Astrocyte of the cerebellum (primary cell): ENCODE measurements at regions not wholly inside any gene's neighbourhood (a gene's known extent, or its start where the extent isn't known, plus 50 kb on each side); places are given as distances from the start of the nearest gene placed in this dataset.

Source experiments
- DNase-seq: peaks from one replicate; pipeline ENCODE4 v3.0.0-alpha.2; 2011; ENCODE audit warnings: low read depth
- H3K4me3 ChIP-seq: 2 replicates; pipeline ENCODE4 v1.5.1; 2011; ENCODE audit warnings: mild to moderate bottlenecking, low read depth, low read length, moderate library complexity
- in situ Hi-C: cut with HindIII; loops from 2 replicates; pipeline ENCODE4 v1.10.0; 2017; ENCODE audit warnings: low sequenced_read_pairs
- TF ChIP-seq, protein P1 (sequence below): IDR thresholded peaks from 2 replicates; pipeline ENCODE4 v1.5.1; 2012; ENCODE audit warnings: low read length, low read depth, moderate library complexity, mild to moderate bottlenecking; ENCODE audit errors: missing control alignments

DNA sequence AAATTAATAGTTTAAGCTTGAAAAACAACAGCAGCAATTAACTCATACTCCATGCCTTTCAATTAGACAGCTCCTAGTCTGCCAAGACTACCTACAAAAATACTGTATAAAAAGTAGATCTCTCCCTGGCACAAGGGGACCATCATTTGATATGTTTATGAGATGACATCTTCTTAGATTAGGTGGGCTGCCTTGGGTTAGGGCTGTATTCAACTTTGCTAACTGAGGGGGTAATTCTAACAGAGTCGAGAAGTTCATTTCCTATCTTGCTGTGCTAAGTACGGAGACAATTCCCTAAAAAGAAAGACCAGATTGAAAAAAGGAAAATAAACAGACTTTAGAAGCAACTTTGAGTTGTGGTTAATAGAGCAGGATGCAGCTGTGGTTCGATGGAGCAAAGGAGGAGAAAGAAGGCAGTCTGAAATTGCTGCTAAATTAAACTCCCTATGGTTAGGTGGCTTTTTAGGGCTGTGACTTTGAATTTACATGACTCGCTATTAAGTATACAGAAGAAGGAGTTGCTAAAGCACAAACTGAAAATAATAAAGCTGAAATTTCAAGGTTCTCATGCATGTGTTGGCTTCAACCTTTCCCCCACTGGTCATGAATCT is 75.4 kb downstream of the CDC7 start:
- no peak for DNase-seq
- TF ChIP-seq, protein P1, sequence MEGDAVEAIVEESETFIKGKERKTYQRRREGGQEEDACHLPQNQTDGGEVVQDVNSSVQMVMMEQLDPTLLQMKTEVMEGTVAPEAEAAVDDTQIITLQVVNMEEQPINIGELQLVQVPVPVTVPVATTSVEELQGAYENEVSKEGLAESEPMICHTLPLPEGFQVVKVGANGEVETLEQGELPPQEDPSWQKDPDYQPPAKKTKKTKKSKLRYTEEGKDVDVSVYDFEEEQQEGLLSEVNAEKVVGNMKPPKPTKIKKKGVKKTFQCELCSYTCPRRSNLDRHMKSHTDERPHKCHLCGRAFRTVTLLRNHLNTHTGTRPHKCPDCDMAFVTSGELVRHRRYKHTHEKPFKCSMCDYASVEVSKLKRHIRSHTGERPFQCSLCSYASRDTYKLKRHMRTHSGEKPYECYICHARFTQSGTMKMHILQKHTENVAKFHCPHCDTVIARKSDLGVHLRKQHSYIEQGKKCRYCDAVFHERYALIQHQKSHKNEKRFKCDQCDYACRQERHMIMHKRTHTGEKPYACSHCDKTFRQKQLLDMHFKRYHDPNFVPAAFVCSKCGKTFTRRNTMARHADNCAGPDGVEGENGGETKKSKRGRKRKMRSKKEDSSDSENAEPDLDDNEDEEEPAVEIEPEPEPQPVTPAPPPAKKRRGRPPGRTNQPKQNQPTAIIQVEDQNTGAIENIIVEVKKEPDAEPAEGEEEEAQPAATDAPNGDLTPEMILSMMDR = no peak
- no peak overlapping the region for H3K4me3 ChIP-seq
- in situ Hi-C loops = no loop called here

- TF ChIP-seq, protein P1 = no peak
- DNase-seq = no peak
- no peak overlapping the region for H3K4me3 ChIP-seq
- in situ Hi-C loops = no loop called here
Observed at GRCh38 chr1:91578320-91579109, 77.9 kb downstream of the CDC7 start.

GRCh38 chr1:91579658-91580228 is 79.1 kb downstream of the CDC7 start:
- in situ Hi-C loops = no loop called here
- no peak for DNase-seq
- TF ChIP-seq, protein P1 = no peak
- H3K4me3 ChIP-seq = no peak overlapping the region

DNA sequence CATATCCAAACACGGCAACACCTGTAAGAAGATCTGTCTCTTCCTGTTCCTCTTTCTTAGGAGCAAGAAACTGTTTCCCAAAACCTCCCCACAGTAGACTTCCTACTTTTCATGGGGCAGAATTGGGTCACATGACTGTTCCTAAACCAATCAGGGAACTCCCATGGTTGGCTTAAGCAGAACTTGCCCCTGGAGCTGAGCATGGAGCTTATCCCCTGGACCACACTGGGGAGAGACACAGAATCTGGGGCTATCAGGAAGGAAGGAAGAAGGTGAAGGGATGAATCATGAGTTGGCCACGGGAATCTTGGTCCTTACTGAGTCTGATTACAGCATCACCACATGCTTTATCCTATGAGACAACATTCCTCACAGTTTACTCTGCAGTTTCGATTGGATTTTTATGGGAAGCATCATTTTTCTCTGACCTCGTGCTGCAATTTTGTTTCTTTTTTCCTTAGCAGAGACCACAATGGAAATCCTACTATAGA is 81.8 kb downstream of the CDC7 start:
- in situ Hi-C loops = no loop called here

GRCh38 chr1:91583326-91583755 is 82.7 kb downstream of the CDC7 start:
- no peak for DNase-seq
- no peak overlapping the region for H3K4me3 ChIP-seq
- in situ Hi-C loops = no loop called here
- TF ChIP-seq, protein P1 = no peak

More for the DNA sequence above, 81.8 kb downstream of the CDC7 start:
- peak; percentile 69 for DNase-seq
- no peak overlapping the region for H3K4me3 ChIP-seq
- TF ChIP-seq, protein P1 = no peak

GRCh38 chr1:91584309-91584708 is 83.7 kb downstream of the CDC7 start:
- no peak for DNase-seq
- in situ Hi-C loops = no loop called here
- TF ChIP-seq, protein P1 = no peak
- no peak overlapping the region for H3K4me3 ChIP-seq
